Central memory CD4-positive, alpha-beta T cell (primary cell): ENCODE measurements at regions not wholly inside any gene's neighbourhood (a gene's known extent, or its start where the extent isn't known, plus 50 kb on each side); places are given as distances from the start of the nearest gene placed in this dataset.
"Not testable (repeated sequence)": the region's sequence is repeated elsewhere in the genome, so short reads cannot be mapped to it uniquely, and the experiment has no call there.

ENCODE experiments used
- DNase-seq: peaks from one replicate; pipeline ENCODE4 v3.0.0; 2022

DNA sequence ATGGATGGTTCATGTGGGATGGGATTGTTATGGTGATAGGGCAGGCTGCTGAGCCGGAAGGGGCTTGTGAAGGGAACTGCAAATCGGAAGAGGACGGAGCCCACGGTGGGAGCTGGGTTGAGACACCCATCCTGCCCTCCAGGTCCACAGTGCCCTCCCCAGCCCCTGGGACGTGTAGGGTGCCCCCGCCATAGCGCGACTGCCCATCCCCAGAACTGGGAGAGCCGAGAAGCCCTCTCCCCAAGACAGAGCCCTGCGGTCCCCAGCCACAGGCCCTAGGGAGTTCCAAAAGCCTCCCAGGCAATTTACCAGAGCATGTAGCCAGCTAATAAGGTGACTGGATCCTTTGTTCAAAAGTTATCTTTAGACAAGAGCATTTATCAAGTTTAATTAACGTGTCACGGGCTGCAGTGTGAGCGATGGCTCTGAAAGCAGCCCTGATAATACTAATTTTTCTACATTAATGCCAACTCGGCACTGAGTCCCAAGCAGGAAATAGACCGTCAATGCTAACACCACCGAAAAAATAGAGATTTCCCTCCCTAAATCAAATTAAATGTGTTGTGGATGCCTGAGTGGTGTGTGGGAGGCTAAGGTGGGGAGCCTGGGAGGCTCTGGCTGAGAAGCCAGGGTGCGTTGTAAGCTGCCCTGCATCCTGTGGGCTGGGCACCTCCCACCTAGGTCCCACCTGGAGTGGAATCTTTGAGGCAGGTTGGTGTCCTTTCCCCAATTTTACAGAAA, 76.8 kb upstream of the RTL6 start:
- DNase-seq = no peak

DNA sequence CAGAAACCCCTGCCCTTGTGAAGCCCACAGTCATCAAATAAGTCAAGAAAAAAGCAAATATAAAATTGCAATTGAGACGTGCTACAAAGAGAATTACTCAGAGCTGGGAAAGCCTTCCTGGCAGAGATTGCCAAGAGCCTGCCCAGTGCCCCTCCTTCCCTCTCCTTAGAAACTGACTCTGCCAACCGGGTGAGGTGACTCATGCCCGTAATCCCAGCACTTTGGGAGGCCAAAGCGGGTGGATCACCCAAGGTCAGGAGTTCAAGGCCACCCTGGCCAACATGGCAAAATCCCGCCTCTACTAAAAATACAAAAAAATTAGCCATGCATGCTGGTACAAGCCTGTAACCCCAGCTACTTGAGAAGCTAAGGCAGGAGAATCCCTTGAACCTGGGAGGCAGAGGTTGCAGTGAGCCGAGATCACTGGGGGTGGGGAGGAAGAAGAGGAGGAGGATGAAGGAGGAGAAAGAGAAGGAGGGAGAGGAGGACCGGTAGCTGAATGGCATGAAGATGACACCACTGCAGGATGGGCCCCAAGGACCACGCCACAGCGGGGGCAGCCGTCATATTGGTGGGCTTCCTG, 76.1 kb upstream of the RTL6 start:
- DNase-seq = no peak

DNA sequence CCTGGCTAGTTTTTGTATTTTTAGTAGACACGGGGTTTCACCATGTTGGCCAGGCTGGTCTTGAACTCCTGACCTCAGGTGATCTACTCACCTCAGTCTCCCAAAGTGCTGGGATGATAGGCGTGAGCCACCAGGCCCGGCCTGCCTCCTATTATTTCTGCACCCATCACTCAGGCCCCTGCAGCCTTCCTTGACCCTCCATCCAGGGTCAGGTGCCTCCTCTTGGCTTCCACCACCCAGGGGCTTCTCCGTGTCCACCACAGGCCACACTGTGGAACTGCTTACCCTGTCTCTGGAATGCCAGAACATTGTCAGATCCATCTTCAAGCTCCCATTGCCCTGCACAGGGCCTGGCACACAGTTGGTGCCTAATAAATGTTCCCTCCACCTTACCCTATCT, 75.4 kb upstream of the RTL6 start:
- no peak for DNase-seq

DNA sequence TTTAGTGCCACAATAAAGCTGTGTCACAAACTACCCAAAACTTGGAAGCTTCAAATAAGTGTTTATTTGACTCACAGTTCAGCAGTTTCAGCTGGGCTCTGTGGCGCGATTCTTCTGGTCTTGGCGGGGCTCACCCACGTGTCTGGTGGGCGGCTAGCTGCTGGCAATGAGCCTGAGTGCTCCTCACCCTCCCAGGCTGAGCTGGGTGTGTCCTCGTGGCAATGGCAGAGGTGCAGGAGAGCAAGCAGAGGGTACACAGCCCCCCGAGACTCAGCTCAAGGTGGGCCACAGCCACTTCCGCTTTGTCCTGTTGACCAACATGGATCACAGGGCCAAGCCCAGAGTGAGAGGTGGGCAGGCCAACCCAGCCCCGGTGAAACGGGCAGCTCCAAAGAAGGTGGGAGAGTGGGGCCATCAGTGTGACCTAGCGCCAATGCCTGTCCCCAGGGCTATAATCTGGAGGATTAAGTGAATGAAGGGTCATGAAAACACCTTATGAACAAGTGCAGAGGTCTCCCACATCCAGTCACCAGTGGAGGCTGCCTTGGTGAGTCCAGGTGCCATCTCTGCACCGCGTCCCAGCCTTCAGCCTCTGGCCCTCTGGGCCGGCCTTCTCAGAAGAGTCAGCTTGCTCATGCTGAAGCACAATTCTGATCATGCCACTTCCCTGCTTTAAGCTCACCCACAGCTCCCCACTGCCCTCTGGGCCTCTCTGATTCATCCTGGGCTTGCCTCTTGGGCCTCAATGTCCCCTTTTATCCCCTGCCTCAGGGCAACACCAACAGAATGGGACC, 74.6 kb upstream of the RTL6 start:
- DNase-seq = no peak

DNA sequence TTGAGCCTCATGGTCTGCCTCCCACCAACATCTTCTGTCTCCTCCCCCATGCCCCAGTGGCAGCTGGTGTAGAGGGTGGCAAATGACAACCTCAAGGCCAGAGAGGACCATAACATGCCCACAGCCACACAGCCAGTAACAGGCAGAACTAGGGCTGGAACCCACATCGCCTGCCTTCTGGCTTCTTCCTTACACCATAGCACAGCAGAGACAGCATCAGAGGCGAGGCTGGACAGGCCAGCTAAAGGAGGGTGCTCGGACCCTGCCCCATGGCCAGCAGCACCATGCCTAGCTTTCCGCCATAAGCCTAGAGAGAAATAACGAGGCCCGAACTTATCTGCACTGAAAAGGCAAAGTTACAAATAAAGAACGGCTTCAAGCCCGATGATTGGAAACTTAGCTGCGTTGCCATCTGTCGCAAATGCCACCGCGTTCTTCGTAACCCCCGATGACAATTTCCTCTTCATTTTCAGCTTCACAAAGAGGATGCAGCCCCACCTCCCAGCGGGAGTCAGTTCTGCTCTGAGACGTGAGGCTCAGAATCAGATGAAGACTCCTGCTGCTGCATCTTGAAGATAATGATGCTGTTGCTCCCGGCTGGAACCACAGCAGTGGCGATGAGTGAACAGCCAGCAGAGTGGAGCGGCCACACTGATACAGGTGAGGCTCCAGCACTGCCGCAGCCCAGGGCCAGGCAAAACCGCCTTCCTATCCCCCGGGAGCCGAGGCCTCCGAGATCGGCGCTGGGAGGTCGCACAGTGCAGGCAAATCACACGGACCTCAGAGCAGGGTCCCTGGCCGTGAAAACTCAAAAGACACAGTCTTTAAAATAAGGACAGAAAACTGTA, 73.8 kb upstream of the RTL6 start:
- DNase-seq = no peak

DNA sequence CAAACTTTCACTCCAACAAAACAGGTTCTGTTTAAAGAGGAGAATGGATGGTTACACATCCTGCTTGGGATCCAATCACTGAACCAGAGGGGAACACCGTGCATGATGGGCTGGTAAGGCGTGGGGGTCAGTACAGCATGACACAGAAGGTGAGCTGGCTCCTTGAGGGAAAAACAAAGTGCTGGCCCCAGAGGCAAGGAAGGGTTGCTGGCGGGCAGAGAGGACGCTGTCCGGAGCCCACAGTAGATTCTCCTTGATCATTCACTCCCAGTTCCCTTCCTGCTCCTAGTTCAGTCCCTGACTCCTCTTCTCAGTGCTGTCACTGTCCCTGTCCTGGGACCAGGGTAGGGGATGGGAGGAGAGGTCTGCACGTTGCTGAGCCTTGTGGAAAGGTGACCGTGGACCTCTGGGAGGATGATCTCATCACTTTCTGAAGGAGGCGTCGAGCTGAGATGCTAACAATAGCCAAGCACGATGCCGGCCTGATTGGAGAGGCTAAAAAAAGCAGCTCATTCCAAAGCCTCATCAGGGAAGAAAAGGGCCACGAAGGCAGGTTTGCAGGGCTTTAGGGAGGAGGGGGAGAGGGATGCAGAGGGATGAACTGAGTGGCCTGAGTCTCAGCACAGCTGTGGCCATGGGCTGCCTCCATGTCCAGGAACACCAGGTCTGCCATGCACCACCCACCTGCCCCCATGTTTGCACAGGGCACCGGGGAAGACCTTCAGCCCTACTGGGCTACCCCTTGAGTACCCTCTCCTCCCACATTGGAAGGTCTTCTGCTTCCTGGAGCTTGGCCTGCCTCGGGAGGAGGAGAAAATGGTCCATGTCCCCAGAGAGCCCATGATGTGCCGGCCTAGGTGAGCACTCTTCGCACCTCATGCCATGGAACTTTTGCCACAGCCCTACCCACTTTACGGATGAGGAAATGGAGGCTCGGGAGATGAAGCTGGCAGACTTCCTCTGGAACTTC, 72.7 kb upstream of the RTL6 start:
- no peak for DNase-seq

DNA sequence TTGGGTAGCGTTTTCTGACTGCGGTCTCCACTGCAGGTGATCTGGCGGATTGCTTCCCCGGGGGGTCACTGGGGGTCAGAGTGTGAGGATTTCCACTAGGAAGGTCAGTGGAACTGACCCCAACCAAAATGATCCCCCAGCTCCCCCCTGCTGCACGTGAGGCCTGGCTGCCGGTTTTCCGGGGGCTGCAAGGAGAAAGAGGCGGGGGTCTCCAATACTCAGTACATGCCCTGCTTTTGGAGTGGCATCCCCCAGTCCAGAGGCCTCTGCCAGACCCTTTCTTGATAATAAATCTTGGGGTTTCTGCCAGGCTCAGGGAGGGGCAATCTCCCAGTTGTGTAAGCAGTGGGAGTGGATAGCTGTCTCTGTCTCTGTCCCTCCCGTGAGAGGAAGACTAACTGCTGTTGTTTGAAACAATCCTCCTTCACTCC, 71.5 kb upstream of the RTL6 start:
- DNase-seq = no peak

DNA sequence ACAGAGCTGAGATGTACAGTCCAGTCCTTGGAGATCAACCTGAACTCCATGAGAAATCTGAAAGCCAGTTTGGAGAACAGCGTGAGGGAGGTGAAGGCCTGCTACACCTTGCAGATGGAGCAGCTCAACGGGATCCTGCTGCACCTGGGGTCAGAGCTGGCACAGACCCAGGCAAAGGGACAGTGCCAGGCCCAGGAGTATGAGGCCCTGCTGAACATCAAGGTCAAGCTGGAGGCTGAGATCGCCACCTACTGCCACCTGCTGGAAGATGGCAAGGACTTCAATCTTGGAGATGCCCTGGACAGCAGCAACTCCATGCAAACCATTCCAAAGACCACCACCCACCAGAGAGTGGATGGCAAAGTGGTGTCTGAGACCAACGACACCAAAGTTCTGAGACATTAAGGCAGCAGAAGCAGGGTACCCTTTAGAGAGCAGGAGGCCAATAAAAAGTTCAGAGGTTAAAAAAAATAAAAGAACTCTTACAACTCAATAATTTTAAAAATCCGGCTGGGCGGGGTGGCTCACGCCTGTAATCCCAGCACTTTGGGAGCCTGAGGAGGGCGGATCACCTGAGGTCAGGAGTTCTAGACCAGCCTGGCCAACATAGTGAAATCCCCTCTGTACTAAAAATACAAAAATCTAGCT, 69.9 kb upstream of the RTL6 start:
- DNase-seq = peak; percentile 27

DNA sequence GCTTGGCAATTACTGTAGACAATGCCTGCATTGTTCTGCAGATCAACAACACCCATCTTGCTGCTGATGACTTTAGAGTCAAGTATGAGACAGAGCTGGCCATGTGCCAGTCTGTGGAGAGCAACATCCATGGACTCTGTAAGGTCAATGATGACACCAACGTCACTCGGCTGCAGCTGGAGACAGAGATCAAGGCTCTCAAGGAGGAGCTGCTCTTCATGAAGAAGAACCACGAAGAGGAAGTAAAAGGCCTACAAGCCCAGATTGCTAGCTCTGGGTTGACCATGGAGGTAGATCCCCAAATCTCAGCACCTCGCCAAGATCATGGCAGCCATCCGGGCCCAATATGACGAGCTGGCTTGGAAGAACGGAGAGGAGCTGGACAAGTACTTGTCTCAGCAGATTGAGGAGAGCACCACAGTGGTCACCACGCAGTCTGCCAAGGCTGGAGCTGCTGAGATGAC, 69.4 kb upstream of the RTL6 start:
- not testable (repeated sequence) for DNase-seq

DNA sequence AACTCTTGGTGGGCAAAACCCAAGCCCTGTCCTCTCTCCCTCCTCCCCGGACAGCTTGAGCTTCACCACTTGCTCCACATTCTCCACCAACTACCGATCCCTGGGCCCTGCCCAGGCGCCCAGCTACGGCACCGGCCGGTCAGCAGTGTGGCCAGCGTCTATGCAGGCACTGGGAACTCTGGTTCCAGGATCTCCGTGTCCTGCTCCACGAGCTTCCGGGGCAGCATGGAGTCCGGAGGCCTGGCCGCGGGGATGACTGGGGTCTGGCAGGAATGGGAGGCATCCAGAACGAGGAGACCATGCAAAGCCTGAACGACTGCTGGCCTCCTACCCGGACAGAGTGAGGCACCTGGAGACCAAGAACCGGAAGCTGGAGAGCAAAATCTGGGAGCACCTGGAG, 68.9 kb upstream of the RTL6 start:
- no peak for DNase-seq

DNA sequence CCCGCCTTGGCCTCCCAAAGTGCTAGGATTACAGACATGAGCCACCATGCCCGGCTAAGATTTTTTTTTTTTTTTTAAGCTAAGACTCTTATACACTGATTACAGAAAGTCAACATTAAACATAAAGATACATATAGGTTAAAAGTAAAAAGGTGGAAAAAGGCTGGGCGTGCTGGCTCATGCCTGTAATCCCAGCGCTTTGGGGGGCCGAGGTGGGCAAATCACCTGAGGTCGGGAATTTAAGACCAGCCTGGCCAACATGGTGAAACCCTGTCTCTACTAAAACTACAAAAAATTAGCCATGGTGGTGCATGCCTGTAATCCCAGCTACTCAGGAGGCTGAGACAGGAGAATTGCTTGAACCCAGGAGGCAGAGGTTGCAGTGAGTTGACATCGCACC, 64.6 kb upstream of the RTL6 start:
- not testable (repeated sequence) for DNase-seq

DNA sequence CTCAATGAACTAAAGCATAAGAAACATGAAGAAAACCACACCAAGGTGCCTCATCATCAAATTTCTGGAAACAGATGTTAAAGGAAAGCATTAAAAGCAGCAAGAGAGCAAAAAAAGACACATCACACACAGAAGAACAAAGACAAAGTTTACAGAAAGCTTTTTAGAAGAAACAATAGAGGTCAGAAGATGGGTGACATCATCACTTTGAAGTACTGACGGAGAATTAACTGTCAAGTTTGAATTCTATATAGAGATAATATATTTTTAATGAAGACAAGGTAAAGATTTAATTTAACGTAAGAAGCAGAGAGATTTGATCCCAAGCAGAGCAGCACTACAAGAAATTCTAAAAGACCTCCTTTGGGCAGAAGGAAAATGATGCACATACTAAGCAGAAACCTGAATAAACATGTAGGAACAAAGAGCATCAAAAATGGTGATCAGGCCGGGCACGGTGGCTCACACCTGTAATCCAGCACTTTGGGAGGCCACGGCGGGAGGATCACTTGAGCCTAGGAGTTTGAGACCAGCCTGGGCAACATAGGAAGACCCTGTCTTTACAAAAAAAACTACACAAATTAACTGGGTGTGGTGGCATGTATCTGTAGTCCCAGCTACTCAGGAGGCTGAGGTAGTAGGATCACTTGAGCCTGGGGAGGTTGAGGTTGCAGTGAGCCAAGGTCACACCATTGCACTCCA, 63.3 kb upstream of the RTL6 start:
- DNase-seq = no peak

DNA sequence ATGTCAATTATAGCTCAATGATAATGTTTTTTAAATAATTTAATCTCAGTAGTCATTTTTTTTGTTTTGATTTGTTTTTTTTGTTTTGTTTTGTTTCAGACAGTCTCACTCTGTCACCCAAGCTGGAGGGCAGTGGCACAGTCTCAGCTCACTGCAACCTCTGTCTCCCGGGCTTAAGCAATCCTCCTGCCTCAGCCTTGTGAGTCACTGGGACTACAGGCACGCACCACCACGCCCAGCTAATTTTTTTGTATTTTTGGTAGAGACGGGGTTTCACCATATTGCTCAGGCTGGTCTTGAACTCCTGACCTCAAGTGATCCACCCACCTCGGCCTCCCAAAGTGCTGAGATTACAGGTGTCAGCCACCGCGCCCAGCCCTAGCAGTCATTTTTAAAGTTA, 60.6 kb upstream of the RTL6 start:
- DNase-seq = not testable (repeated sequence)

DNA sequence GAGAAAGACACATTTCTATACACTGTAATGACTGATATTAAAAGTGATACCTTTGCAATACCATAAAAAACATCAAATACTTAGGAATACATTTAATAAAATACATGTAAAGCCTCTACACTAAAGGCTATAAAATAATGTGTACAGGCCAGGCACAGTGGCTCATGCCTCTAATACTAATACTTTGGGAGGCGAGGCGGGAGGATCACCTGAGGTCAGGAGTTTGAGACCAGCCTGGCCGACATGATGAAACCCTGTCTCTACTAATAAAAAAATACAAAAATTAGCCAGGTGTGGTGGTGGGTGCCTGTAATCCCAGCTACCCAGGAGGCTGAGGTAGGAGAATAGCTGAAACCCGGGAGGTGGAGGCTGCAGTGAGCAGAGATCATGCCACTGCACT, 59.8 kb upstream of the RTL6 start:
- not testable (repeated sequence) for DNase-seq

DNA sequence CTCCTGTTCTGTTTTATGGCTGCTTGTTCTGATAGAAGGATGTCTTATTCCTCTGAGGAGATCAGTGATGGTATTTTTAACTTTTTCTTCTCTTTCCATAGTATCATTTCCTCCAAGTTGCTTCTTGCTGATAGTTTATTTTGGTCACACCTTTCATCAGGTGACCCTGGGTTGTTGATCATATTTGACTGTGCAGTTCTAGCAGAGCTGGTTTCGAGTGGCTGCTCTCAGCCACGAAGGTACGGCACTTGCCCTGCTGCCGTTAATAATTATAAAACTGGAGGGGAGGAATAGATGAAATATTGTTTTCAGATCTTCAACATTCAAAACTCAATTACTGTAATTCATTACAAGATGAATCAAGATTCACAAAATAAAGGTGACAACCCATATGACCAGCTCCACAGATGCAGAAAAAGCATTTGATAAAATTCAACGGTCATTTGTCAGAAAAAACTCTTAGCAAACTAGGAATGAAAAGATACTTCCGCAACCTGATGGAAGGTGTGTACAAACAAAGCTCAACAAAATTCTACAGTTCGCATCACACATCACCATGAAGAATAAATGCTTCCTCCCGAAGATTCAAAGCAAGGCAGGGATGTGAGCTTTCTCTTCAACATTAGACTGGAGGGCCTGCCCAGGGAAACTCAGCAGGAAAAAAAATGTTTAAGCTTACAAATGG, 59.2 kb upstream of the RTL6 start:
- DNase-seq = no peak

DNA sequence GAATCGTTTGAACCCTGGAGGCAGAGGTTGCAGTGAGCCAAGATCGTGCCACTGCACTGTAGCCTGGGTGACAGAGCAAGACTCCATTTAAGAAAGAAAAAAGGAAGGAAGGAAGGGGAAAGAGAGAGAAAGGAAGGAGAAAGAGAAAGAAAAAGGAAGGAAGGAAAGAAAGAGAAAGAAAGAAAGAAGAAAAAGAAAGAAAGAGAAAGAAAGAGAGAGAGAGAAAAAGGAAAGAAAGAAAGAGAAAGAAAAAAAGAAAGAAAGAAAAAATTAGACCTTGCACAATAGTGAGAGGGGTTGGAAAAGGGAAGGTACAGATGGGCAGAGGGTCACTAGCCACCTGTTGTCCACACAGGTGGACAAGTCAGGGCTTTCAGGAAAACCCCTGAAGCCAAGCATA, 57.6 kb upstream of the RTL6 start:
- no peak for DNase-seq

DNA sequence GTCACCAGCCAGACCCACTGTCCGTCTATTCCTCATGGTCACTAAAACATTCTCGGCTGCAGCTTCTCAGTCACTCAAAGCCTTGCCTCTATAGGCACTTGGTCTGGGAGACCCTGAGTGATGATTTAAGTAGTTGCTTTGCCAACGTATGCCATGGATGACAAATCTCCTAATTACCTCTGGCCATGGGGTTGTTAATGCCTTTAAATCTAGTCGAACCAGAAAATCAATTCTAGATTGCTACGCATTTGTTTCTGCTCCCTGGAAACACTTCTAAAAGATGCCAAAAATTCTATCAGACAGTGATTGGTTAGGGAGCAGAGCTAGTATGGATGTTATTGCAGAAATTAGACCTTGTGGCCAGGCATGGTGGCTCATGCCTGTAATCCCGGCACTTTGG, 57.0 kb upstream of the RTL6 start:
- no peak for DNase-seq

DNA sequence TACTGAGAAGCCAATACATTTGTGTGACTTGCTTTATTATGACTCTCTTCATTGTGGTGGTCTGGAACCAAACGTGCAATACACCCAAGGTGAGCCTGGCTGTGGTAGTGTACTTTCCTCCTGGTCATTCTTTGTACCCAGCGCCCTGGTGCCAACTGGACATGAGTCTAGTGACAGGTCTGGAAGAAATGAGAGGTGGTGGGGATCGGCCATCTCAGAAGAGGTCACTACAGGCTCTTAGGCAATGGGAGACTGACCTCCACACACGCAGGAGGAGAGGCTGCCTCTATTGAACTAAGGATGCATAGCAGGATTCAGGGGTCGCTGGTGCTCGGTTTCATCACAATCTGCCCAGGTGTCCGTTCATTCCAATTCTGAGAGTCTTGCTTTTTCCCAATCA, 56.4 kb upstream of the RTL6 start:
- DNase-seq = no peak

DNA sequence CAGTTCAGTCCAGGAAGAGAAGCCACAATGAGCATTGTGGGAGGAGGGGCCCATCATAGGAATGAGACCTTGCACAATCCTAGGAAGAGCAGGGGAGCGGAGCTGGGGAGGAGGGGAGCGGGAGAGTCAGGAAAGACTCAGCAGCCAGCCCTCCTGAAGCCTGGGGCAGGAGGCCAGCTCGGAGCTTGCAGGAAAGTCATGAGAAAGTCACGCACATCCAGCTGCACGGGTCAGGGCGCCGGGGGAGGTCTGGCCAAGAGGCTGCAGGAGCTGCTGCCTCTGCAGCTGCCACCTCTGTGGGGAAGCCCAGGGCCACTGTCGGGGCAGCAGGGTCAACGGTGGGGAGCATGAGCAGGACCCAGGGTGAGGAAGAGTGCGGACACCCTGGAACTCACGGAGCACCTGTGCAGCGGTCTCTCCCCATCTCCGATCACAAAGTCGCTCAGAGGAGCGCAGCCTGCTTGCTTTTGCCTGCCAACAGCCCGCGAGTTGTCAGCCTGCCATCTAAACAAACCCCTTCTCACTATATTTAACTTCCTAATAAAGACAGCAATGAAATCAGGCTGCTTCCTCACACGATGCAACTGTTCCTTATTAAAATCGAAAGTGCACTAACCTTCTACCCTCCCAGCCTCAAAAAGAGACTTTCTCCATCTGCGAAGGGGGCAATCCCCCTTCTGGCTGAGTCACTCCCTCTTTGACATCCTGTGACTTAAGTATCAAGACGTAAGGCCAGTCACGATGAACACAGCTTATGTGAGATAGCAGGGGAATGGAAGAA, 52.9 kb upstream of the RTL6 start:
- no peak for DNase-seq
